Duodenal mucosa (tissue), 2 donors: ENCODE measurements at regions not wholly inside any gene's neighbourhood (a gene's known extent, or its start where the extent isn't known, plus 50 kb on each side); places are given as distances from the start of the nearest gene placed in this dataset.

Experiments used
- H3K27ac ChIP-seq: one replicate; pipeline ENCODE4 v1.7.0; 2013; ENCODE audit warnings: low read depth, low read length
- H3K27me3 ChIP-seq, 2 donors: one replicate each; pipeline ENCODE4 v1.7.0; 2013; ENCODE audit warnings: low read length in 2 of 2, control low read depth in 1 of 2; ENCODE audit not compliant: insufficient read depth in 2 of 2, control insufficient read depth in 1 of 2
- H3K36me3 ChIP-seq, 2 donors: one replicate each; pipeline ENCODE4 v1.7.0; 2013; ENCODE audit warnings: low read length in 2 of 2, control low read depth in 1 of 2; ENCODE audit not compliant: insufficient read depth in 2 of 2, control insufficient read depth in 1 of 2
- H3K4me1 ChIP-seq, 2 donors: one replicate each; pipeline ENCODE4 v1.7.0; 2013; ENCODE audit warnings: low read length in 2 of 2, control low read depth in 1 of 2; ENCODE audit not compliant: insufficient read depth in 2 of 2, control insufficient read depth in 1 of 2
- H3K4me3 ChIP-seq, 2 donors: one replicate each; pipeline ENCODE4 v1.7.0; 2013; ENCODE audit warnings: low read length in 2 of 2, low read depth in 1 of 2
- H3K9ac ChIP-seq, 2 donors: one replicate each; pipeline ENCODE4 v1.7.0; 2013; ENCODE audit warnings: low read length in 2 of 2, low read depth in 1 of 2
- H3K9me3 ChIP-seq, 2 donors: one replicate each; pipeline ENCODE4 v1.7.0; 2013; ENCODE audit warnings: low read length in 2 of 2, control low read depth in 1 of 2; ENCODE audit not compliant: control insufficient read depth in 1 of 2

DNA sequence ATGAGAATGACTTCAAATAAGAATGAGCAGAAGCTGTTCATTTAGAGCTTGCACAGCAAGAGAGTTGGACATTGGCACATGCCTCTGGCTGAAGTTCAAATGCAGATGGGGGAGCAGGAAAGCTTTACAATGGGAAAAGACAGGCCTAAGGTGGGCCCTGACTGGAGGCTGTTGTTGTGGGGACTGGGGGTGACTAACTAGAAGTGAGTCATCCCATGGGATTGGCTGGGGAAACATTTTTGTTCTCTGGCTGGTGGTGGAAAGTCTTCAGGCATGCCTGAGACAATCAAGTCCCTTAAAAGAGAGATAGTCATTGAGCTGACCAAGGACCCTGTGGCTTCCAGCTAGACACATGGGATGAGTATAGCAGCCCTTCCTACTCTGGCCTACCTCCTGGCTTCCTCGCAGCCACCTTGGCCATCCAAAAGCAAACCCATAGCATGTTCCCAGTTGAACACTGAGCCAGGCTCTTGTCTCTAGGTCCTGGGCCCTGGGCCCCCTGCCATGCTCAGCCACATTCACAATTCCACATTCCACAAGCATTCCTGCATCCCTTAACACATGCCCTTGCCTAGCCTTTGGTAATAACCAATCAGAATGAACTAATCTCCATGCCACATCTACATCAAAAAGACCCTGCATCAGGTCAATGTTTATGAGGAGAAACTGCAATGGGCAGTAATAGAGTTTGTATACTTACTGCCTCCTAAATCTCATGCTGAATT, 873.4 kb downstream of the NLGN4Y start:
- Histone ChIP-seq H3K27me3 (no peaks in the 10 kb centered on the region), H3K4me1 (no peaks in the 10 kb centered on the region), H3K36me3 (no peaks in the 10 kb centered on the region), H3K9me3 (no peaks in the 10 kb centered on the region), H3K4me3 (no peak overlapping the region), H3K27ac (no peak overlapping the region), H3K9ac (no peak overlapping the region)

GRCh38 chrY:15402451-15402850, 878.1 kb downstream of the NLGN4Y start:
- H3K4me1 ChIP-seq, result no peaks in the 10 kb centered on the region
- H3K9me3 ChIP-seq, result no peaks in the 10 kb centered on the region
- no peak overlapping the region for H3K9ac ChIP-seq
- H3K36me3 ChIP-seq, result no peaks in the 10 kb centered on the region
- no peak overlapping the region for H3K4me3 ChIP-seq
- no peak overlapping the region for H3K27ac ChIP-seq
- no peaks in the 10 kb centered on the region for H3K27me3 ChIP-seq

- Histone ChIP-seq H3K27me3 (no peaks in the 10 kb centered on the region), H3K27ac (no peak overlapping the region), H3K9ac (no peak overlapping the region), H3K9me3 (no peaks in the 10 kb centered on the region), H3K4me3 (no peak overlapping the region), H3K4me1 (no peaks in the 10 kb centered on the region), H3K36me3 (no peaks in the 10 kb centered on the region)
Observed at GRCh38 chrY:15404551-15404950, 880.2 kb downstream of the NLGN4Y start.

DNA sequence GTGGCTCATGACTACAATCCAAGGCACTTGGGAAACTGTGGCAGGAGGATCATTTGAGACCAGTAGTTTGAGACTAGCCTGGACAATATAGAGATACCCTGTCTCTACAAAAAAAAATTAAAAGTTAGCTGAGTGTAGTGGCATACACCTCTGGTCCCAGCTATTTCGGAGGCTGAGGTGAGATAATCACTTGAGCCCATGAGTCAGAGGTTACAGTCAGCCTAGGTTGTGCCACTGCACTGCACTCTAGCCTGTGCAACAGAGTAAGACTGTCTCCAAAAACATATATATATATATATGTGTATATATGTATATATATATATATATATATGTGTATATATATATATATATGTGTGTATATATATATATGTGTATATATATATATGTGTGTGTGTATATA, 890.8 kb downstream of the NLGN4Y start:
- Histone ChIP-seq H3K36me3 (no peaks in the 10 kb centered on the region), H3K4me3 (no peak overlapping the region), H3K27me3 (no peaks in the 10 kb centered on the region)

GRCh38 chrY:15418613-15419012, 894.3 kb downstream of the NLGN4Y start:
- Histone ChIP-seq H3K9me3 (no peaks in the 10 kb centered on the region), H3K27me3 (no peaks in the 10 kb centered on the region), H3K36me3 (no peaks in the 10 kb centered on the region), H3K27ac (no peak overlapping the region), H3K4me1 (no peaks in the 10 kb centered on the region), H3K4me3 (no peak overlapping the region), H3K9ac (no peak overlapping the region)

More for the DNA sequence above, 890.8 kb downstream of the NLGN4Y start:
- no peak overlapping the region for H3K27ac ChIP-seq
- no peaks in the 10 kb centered on the region for H3K9me3 ChIP-seq
- H3K4me1 ChIP-seq, result no peaks in the 10 kb centered on the region
- H3K9ac ChIP-seq, result no peak overlapping the region

DNA sequence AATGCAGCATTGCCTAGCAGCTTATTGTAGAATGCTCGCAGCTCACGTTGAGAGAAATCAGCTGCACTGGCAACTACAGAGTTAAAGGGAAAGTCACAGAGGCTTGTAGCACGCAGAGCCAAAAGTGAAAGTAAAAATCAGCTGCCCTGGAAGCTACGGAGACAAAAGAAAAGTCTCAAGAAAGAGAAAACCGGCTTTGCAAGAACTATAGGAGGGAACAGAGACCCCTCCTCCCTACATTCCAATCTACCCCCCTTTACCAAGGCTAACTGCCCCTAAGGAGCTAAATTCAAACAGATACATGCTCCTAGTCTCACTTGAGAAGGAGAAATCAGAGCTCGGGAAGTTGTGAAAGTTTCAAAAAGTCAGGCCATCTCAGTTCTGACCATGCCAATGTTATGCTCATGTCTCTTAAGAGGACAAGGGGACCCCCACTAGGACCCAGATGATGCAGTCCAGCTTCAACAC, 900.4 kb downstream of the NLGN4Y start:
- peak overlapping the region; percentile 66 to 67 for H3K4me3 ChIP-seq
- no peaks in the 10 kb centered on the region for H3K4me1 ChIP-seq
- peak overlapping the region; percentile 32 to 63 for H3K9ac ChIP-seq
- no peaks in the 10 kb centered on the region for H3K27me3 ChIP-seq
- no peaks in the 10 kb centered on the region for H3K36me3 ChIP-seq
- no peak overlapping the region for H3K27ac ChIP-seq
- no peaks in the 10 kb centered on the region for H3K9me3 ChIP-seq

DNA sequence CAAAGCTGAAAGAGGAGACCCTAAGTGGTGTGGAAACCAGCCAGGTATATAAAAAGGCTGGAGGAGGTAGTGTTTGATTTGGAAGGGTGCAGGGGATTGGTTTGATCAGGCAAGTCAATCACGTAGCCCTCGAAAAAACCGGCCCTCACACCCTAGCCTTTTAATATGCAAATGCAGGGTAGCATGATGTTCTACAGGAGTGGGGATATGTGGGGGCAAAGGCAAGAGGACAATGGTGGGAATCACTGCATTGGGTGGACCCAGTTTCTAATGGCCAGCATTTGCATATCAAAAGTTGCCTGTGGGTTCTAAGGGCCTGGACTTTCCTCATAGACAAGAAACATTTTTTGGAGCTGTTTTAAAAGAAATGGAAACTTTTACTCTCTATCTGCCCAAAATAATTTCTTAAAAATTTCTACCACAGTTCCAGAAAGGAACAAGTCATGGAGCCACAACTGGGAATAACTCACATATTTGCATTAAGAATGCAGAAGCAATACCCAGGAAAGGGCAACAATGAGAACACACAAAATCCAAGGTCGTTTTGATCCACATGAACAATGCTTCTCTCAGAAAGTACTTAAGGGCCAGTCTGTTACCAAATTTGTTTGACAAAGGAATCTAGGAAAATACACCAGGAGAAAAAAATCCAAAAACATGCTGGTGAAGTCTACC, 915.8 kb downstream of the NLGN4Y start:
- Histone ChIP-seq H3K27me3 (no peaks in the 10 kb centered on the region), H3K4me3 (no peak overlapping the region), H3K27ac (no peak overlapping the region), H3K9me3 (no peaks in the 10 kb centered on the region), H3K36me3 (no peaks in the 10 kb centered on the region), H3K4me1 (no peaks in the 10 kb centered on the region), H3K9ac (no peak overlapping the region)

GRCh38 chrY:15440696-15441408, 916.5 kb downstream of the NLGN4Y start:
- H3K27me3 ChIP-seq, result no peaks in the 10 kb centered on the region

DNA sequence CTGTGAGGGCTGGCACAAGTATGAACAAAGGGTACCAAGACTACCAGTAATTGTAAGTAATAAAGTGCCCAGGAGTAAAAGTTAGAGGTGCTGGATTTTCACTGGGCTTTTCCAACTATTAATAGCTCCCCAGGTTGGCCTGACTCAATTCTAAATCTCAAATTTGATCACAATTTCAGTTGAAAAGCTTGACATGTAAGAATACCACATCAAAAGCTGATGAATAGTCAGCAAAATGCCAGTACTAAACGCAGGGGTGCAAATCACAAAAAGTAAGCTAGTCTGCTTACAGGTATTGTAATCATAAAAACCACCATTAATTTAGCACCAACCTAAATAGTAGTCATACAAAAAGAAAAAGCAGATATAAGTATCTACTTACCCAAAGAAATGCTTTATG, 917.5 kb downstream of the NLGN4Y start:
- no peaks in the 10 kb centered on the region for H3K36me3 ChIP-seq
- no peak overlapping the region for H3K4me3 ChIP-seq
- no peak overlapping the region for H3K9ac ChIP-seq
- no peak overlapping the region for H3K27ac ChIP-seq
- no peaks in the 10 kb centered on the region for H3K4me1 ChIP-seq
- no peaks in the 10 kb centered on the region for H3K9me3 ChIP-seq
- no peaks in the 10 kb centered on the region for H3K27me3 ChIP-seq

More at GRCh38 chrY:15440696-15441408, 916.5 kb downstream of the NLGN4Y start:
- Histone ChIP-seq H3K9ac (no peak overlapping the region), H3K9me3 (no peaks in the 10 kb centered on the region), H3K4me3 (no peak overlapping the region), H3K4me1 (no peaks in the 10 kb centered on the region), H3K36me3 (no peaks in the 10 kb centered on the region), H3K27ac (no peak overlapping the region)

- no peak overlapping the region for H3K4me3 ChIP-seq
- H3K4me1 ChIP-seq, result no peaks in the 10 kb centered on the region
- H3K36me3 ChIP-seq, result no peaks in the 10 kb centered on the region
- no peak overlapping the region for H3K27ac ChIP-seq
- no peaks in the 10 kb centered on the region for H3K27me3 ChIP-seq
- H3K9me3 ChIP-seq, result no peaks in the 10 kb centered on the region
- H3K9ac ChIP-seq, result no peak overlapping the region
Observed at GRCh38 chrY:15445871-15446270, 921.5 kb downstream of the NLGN4Y start.
